Breast epithelium (tissue), 3 donors: ENCODE measurements at regions not wholly inside any gene's neighbourhood (a gene's known extent, or its start where the extent isn't known, plus 50 kb on each side); places are given as distances from the start of the nearest gene placed in this dataset.

Experiments used
- POLR2A ChIP-seq: fragments of 450-650 bp; IDR thresholded peaks from one replicate; pipeline ENCODE4 v1.6.1; 2016; ENCODE audit warnings: antibody characterized with exemption, mild to moderate bottlenecking, moderate library complexity
- POLR2AphosphoS5 ChIP-seq, 3 donors: sonication (generic); formaldehyde crosslinking; IDR thresholded peaks; one replicate each; pipeline ENCODE4 v1.6.1; 2017; ENCODE audit warnings: antibody characterized with exemption in 3 of 3
- TF ChIP-seq, protein P1 (sequence below), 3 donors: fragments of 450-650 bp; IDR thresholded peaks; one replicate each; pipeline ENCODE4 v1.5.1; 2016 to 2017; ENCODE audit warnings: antibody characterized with exemption in 3 of 3, mild to moderate bottlenecking in 3 of 3, moderate library complexity in 3 of 3

DNA sequence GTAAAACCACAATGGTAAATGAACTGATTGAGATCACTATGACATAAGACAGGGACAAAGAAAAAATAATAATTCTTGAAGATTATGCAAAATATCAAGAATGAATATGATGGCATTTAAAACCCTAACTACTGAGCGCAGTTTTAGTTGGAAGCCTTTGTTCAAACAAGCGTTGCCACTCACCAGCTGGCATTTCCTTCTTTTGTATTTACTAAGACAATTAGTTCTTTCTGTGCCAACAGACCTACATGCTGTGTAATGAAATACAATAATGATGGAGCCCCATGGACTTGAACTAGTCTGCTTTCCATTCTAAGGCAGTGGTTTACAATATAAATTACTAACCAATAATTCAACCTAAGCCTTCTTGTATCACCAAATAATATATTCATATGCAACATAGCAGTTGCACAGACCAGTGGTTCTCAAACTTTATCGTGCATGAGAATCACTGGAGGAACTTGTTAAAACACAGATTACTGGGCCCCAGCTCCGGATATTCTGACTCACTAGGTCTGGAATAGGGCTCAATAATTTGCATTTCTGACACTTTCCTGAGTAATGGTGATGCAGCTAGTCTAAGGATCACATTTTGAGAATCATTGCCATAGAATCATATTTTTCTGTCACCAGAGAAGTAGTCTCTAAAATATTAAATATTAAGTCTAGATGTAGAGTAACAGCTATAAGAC is 196.4 kb upstream of the MAGEB18 start:
- TF ChIP-seq, protein P1, sequence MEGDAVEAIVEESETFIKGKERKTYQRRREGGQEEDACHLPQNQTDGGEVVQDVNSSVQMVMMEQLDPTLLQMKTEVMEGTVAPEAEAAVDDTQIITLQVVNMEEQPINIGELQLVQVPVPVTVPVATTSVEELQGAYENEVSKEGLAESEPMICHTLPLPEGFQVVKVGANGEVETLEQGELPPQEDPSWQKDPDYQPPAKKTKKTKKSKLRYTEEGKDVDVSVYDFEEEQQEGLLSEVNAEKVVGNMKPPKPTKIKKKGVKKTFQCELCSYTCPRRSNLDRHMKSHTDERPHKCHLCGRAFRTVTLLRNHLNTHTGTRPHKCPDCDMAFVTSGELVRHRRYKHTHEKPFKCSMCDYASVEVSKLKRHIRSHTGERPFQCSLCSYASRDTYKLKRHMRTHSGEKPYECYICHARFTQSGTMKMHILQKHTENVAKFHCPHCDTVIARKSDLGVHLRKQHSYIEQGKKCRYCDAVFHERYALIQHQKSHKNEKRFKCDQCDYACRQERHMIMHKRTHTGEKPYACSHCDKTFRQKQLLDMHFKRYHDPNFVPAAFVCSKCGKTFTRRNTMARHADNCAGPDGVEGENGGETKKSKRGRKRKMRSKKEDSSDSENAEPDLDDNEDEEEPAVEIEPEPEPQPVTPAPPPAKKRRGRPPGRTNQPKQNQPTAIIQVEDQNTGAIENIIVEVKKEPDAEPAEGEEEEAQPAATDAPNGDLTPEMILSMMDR (IDR thresholded peaks at IDR 0.05) = no peak
- TF ChIP-seq POLR2A (no peak), POLR2AphosphoS5 (IDR thresholded peaks at IDR 0.05) (no peak)
